Naive thymus-derived CD4-positive, alpha-beta T cell (primary cell): ENCODE measurements at regions not wholly inside any gene's neighbourhood (a gene's known extent, or its start where the extent isn't known, plus 50 kb on each side); places are given as distances from the start of the nearest gene placed in this dataset.

ENCODE experiments used
- ATAC-seq: fragments of 150-1000 bp; cut with Tn5 transposase; 2 replicates; pipeline ENCODE4 v1.10.0; 2021; ENCODE audit warnings: mild to moderate bottlenecking, moderate library complexity
- CTCF ChIA-PET: fragments of 350-600 bp; sonication (Branson Sonifier 250); formaldehyde crosslinking; loops from one replicate; lab custom pipeline; 2021; ENCODE audit warnings: antibody characterized with exemption; lab: Charles Lee
- POLR2A ChIA-PET: fragments of 350-600 bp; sonication (Branson Sonifier 250); formaldehyde crosslinking; loops from one replicate; lab custom pipeline; 2021; ENCODE audit warnings: antibody characterized with exemption, inconsistent platforms; lab: Charles Lee
- DNase-seq, 9 donors: peaks; one replicate each; pipeline versions ENCODE4 v3.0.0 to v3.0.0-alpha.2; 2020 to 2022; ENCODE audit warnings: mixed read lengths in 1 of 9
- H3K27ac ChIP-seq: one replicate; pipeline ENCODE4 v1.7.0; 2013; ENCODE audit warnings: mild to moderate bottlenecking, low read depth, low read length, moderate library complexity
- H3K27me3 ChIP-seq, 2 donors: one replicate each; pipeline ENCODE4 v1.7.0; 2013; ENCODE audit warnings: low read length in 2 of 2, mild to moderate bottlenecking in 2 of 2, moderate library complexity in 2 of 2; ENCODE audit not compliant: control insufficient read depth in 2 of 2, insufficient read depth in 2 of 2
- H3K36me3 ChIP-seq, 3 experiments: 1 replicate in 2 of 3; 2 replicates in 1 of 3; pipeline ENCODE4 v1.7.0; 2013; ENCODE audit warnings: low read length in 3 of 3, mild to moderate bottlenecking in 3 of 3, moderate library complexity in 1 of 3; ENCODE audit not compliant: insufficient read depth in 3 of 3, control insufficient read depth in 2 of 3
- H3K4me1 ChIP-seq, 2 donors: one replicate each; pipeline ENCODE4 v1.7.0; 2013; ENCODE audit warnings: low read length in 2 of 2, mild to moderate bottlenecking in 2 of 2, moderate library complexity in 1 of 2; ENCODE audit not compliant: control insufficient read depth in 2 of 2, insufficient read depth in 2 of 2
- H3K4me3 ChIP-seq: 2 replicates; pipeline ENCODE4 v1.7.0; 2013; ENCODE audit warnings: mild to moderate bottlenecking, low read length
- H3K9me3 ChIP-seq, 3 experiments: 1 replicate in 2 of 3; 2 replicates in 1 of 3; pipeline ENCODE4 v1.7.0; 2013; ENCODE audit warnings: low read length in 3 of 3; ENCODE audit not compliant: control insufficient read depth in 2 of 3
- H3K27ac Mint-ChIP-seq, 9 donors: one replicate each; pipeline ENCODE4 v1.8.0; 2020 to 2022; ENCODE audit warnings: mixed read lengths in 9 of 9, mild to moderate bottlenecking in 8 of 9, moderate library complexity in 5 of 9, inconsistent platforms in 2 of 9
- H3K27me3 Mint-ChIP-seq, 5 donors: one replicate each; pipeline ENCODE4 v1.8.0; 2021 to 2022; ENCODE audit warnings: mixed read lengths in 5 of 5, mild to moderate bottlenecking in 1 of 5
- H3K36me3 Mint-ChIP-seq, 5 donors: one replicate each; pipeline ENCODE4 v1.8.0; 2020 to 2022; ENCODE audit warnings: mixed read lengths in 5 of 5, mild to moderate bottlenecking in 3 of 5, inconsistent platforms in 1 of 5
- H3K4me1 Mint-ChIP-seq, 7 donors: one replicate each; pipeline ENCODE4 v1.8.0; 2020 to 2022; ENCODE audit warnings: mixed read lengths in 7 of 7, mild to moderate bottlenecking in 3 of 7, inconsistent platforms in 1 of 7
- H3K4me3 Mint-ChIP-seq, 10 donors: one replicate each; pipeline ENCODE4 v1.8.0; 2020 to 2022; ENCODE audit warnings: mild to moderate bottlenecking in 10 of 10, mixed read lengths in 10 of 10, moderate library complexity in 6 of 10, inconsistent platforms in 2 of 10
- H3K9me3 Mint-ChIP-seq, 11 donors: one replicate each; pipeline ENCODE4 v1.8.0; 2020 to 2022; ENCODE audit warnings: mixed read lengths in 11 of 11, mild to moderate bottlenecking in 4 of 11, inconsistent platforms in 1 of 11, moderate library complexity in 1 of 11
- intact Hi-C, 2 donors: fragments of 100-400 bp; cut with micrococcal nuclease; formaldehyde crosslinking; loops; one replicate each; pipeline ENCODE4 v1.15.1; 2023

DNA sequence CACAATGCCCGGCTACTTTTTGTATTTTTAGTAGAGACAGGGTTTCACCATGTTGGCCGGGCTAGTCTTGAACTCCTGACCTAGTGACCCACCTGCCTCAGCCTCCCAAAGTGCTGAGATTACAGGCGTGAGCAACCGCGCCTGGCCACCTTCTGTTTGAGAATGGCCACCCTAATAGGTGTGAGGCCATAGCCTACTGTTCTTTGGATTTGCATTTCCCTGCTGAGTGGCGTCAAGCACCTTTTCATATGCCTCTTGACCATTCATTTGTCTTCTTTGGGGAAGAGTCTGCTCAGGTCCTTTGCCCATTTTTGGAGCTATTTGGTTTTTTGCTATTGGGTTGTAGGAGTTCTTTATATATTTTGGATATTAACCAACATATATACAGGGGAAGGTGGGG is 276.7 kb downstream of the PARN start:
- POLR2A ChIA-PET = no interaction called here
- intact Hi-C loops = loop anchor here in 1 of 2 donors (10.0 kb wide), 1 partner anchor 49 kb away; no protein-coding TSS in a partner anchor
- DNase-seq (no peak), ATAC-seq (no peak)
- Mint-ChIP-seq H3K4me1 (peaks cover 7 to 12% (median 11%) of the 10 kb centered on the region in 7 donors), H3K4me3 (peak overlapping the region in 5 of 10 donors; percentile 6 to 53 (median 29)), H3K9me3 (no peaks in the 10 kb centered on the region), H3K36me3 (no peaks in the 10 kb centered on the region), H3K27ac (no peak overlapping the region), H3K27me3 (peaks cover 0 to 12% (median 0%) of the 10 kb centered on the region in 5 donors)
- no peaks in the 10 kb centered on the region for H3K36me3 ChIP-seq
- H3K9me3 ChIP-seq = no peaks in the 10 kb centered on the region
- H3K27ac ChIP-seq = no peak overlapping the region
- no peaks in the 10 kb centered on the region for H3K27me3 ChIP-seq
- peaks cover 0 to 6% of the 10 kb centered on the region in 2 donors for H3K4me1 ChIP-seq
- CTCF ChIA-PET = no interaction called here
- no peak overlapping the region for H3K4me3 ChIP-seq

- Mint-ChIP-seq H3K4me1 (peaks cover 7 to 12% (median 11%) of the 10 kb centered on the region in 7 donors), H3K27ac (peak overlapping the region in 2 of 9 donors; percentile 20 to 67), H3K9me3 (peaks cover 0 to under 1% (median 0%) of the 10 kb centered on the region in 11 donors), H3K36me3 (no peaks in the 10 kb centered on the region), H3K27me3 (peaks cover 0 to 10% (median 0%) of the 10 kb centered on the region in 5 donors), H3K4me3 (no peak overlapping the region)
- ChIA-PET CTCF (no interaction called here), POLR2A (no interaction called here)
- no peak overlapping the region for H3K4me3 ChIP-seq
- H3K27me3 ChIP-seq = no peaks in the 10 kb centered on the region
- ATAC-seq (no peak), DNase-seq (no peak)
- H3K9me3 ChIP-seq = no peaks in the 10 kb centered on the region
- peaks cover 0 to 6% of the 10 kb centered on the region in 2 donors for H3K4me1 ChIP-seq
- H3K27ac ChIP-seq = no peak overlapping the region
- H3K36me3 ChIP-seq = no peaks in the 10 kb centered on the region
- intact Hi-C loops = loop anchor here in 1 of 2 donors (10.0 kb wide), 1 partner anchor 47 kb away; no protein-coding TSS in a partner anchor
Observed at GRCh38 chr16:14351647-14352046, 278.4 kb downstream of the PARN start.

DNA sequence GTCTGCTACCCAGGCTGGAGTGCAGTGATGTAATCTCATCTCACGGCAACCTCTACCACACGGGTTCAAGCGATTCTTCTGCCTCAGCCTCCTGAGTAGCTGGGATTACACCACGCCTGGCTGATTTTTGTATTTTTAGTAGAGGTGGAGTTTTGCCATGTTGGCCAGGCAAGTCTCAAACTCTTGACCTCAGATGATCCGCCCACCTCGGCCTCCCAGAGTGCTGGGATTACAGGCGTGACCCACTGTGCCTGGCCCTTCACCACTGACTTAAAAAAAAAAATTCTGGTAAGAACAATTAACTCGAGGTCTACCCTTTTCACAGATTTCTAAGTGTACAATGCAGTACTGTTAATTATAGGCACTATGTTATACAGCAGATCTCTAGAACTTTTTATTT is 279.4 kb downstream of the PARN start:
- Histone ChIP-seq H3K9me3 (no peaks in the 10 kb centered on the region), H3K36me3 (no peaks in the 10 kb centered on the region), H3K27ac (no peak overlapping the region), H3K4me3 (no peak overlapping the region), H3K27me3 (no peaks in the 10 kb centered on the region), H3K4me1 (peaks cover 0 to 6% of the 10 kb centered on the region in 2 donors)
- CTCF ChIA-PET = no interaction called here
- no peak overlapping the region for H3K27ac Mint-ChIP-seq
- H3K4me3 Mint-ChIP-seq = no peak overlapping the region
- POLR2A ChIA-PET = no interaction called here
- DNase-seq = no peak
- peaks cover 0 to 6% (median 4%) of the 10 kb centered on the region in 11 donors for H3K9me3 Mint-ChIP-seq
- H3K36me3 Mint-ChIP-seq = peaks cover 0 to 5% (median 0%) of the 10 kb centered on the region in 5 donors
- peaks cover 0 to 7% (median 0%) of the 10 kb centered on the region in 5 donors for H3K27me3 Mint-ChIP-seq
- peaks cover 7 to 12% (median 11%) of the 10 kb centered on the region in 7 donors for H3K4me1 Mint-ChIP-seq
- ATAC-seq = no peak
- intact Hi-C loops = loop anchor here in 1 of 2 donors (10.0 kb wide), 1 partner anchor 46 kb away; no protein-coding TSS in a partner anchor

GRCh38 chr16:14350081-14350480 is 279.0 kb downstream of the MRTFB start:
- Mint-ChIP-seq H3K4me1 (peaks cover 5 to 7% (median 6%) of the 10 kb centered on the region in 7 donors), H3K27ac (peak overlapping the region in 1 of 9 donors; percentile 47), H3K9me3 (peaks cover 0 to 6% (median 4%) of the 10 kb centered on the region in 11 donors), H3K36me3 (peaks cover 0 to 5% (median 1%) of the 10 kb centered on the region in 5 donors), H3K27me3 (peaks cover 0 to 5% (median 0%) of the 10 kb centered on the region in 5 donors), H3K4me3 (no peak overlapping the region)
- POLR2A ChIA-PET = no interaction called here
- ATAC-seq (no peak), DNase-seq (no peak)
- CTCF ChIA-PET = no interaction called here
- Histone ChIP-seq H3K27me3 (no peaks in the 10 kb centered on the region), H3K4me3 (no peak overlapping the region), H3K36me3 (no peaks in the 10 kb centered on the region), H3K4me1 (peaks cover 0 to 5% of the 10 kb centered on the region in 2 donors), H3K9me3 (no peaks in the 10 kb centered on the region), H3K27ac (no peak overlapping the region)
- intact Hi-C loops = loop anchor here in 1 of 2 donors (10.0 kb wide), 1 partner anchor 45 kb away; no protein-coding TSS in a partner anchor

- no peaks in the 10 kb centered on the region for H3K4me1 ChIP-seq
- Mint-ChIP-seq H3K36me3 (peaks cover 0 to 11% (median 6%) of the 10 kb centered on the region in 5 donors), H3K4me1 (peaks cover 0 to 1% (median 0%) of the 10 kb centered on the region in 7 donors), H3K9me3 (peaks cover 0 to 15% (median 12%) of the 10 kb centered on the region in 11 donors), H3K27ac (no peak overlapping the region), H3K27me3 (peaks cover 0 to 5% (median 0%) of the 10 kb centered on the region in 5 donors), H3K4me3 (no peak overlapping the region)
- H3K4me3 ChIP-seq = no peak overlapping the region
- ATAC-seq = no peak
- DNase-seq = no peak
- H3K36me3 ChIP-seq = no peaks in the 10 kb centered on the region
- ChIA-PET CTCF (no interaction called here), POLR2A (no interaction called here)
- no peaks in the 10 kb centered on the region for H3K27me3 ChIP-seq
- intact Hi-C loops = no loop called here
- no peak overlapping the region for H3K27ac ChIP-seq
- H3K9me3 ChIP-seq = no peaks in the 10 kb centered on the region
Observed at GRCh38 chr16:14347706-14348105, 276.6 kb downstream of the MRTFB start.

DNA sequence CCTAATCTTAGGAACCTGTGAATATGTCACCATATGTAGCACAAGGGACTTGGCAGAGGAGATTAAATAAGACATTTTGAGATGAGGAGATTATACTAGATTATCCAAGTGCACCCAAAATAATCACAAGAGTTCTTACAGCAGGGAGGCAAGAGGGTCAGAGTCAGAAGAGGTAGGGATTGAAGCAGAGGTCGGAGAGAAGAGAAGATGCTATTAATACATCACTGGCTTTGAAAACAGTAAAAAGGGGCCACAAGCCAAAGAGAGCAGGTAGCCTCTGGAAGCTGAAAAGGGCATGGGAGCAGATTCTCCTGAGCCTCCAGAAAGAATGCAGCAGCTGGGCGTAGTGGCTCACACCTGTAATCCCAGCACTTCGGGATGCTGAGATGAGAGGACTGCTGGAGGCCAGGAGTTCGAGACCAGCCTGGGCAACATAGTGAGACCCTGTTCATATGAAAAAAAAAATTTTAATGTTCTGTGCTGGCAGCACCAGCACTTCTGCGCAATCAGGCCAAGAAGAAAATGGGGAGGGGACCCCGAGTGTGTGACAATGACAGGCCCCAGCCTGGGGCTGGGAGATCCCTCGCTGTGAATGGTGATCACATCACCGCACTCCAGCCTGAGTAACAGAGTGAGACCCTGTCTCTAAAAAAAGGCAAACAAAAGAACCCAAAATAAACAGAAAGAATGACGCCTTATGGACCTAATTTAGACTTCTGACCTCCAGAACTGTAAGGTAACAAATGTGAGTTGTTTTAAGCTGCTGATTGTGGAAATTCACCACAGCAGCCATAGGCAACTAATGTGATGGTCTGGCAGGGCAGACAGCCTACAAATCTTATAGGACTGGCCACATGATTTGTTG is 275.4 kb downstream of the MRTFB start:
- no peaks in the 10 kb centered on the region for H3K36me3 ChIP-seq
- no peak overlapping the region for H3K27ac Mint-ChIP-seq
- peaks cover 0 to 2% (median 0%) of the 10 kb centered on the region in 5 donors for H3K27me3 Mint-ChIP-seq
- no peak overlapping the region for H3K27ac ChIP-seq
- ATAC-seq = no peak
- H3K4me1 Mint-ChIP-seq = peaks cover 0 to 1% (median 0%) of the 10 kb centered on the region in 7 donors
- intact Hi-C loops = no loop called here
- H3K9me3 Mint-ChIP-seq = peaks cover 0 to 26% (median 17%) of the 10 kb centered on the region in 11 donors
- H3K4me3 Mint-ChIP-seq = no peak overlapping the region
- H3K4me3 ChIP-seq = no peak overlapping the region
- no peak for DNase-seq
- H3K36me3 Mint-ChIP-seq = peaks cover 0 to 13% (median 6%) of the 10 kb centered on the region in 5 donors
- H3K27me3 ChIP-seq = no peaks in the 10 kb centered on the region
- CTCF ChIA-PET = no interaction called here
- no peaks in the 10 kb centered on the region for H3K4me1 ChIP-seq
- H3K9me3 ChIP-seq = no peaks in the 10 kb centered on the region
- POLR2A ChIA-PET = interaction anchor here (0.6 kb wide), 1 partner anchor 35 kb away, joined by 6 read pairs; no protein-coding TSS in a partner anchor
